HL-60 (cell line): ENCODE measurements at regions not wholly inside any gene's neighbourhood (a gene's known extent, or its start where the extent isn't known, plus 50 kb on each side); places are given as distances from the start of the nearest gene placed in this dataset.

Experiments used
- DNase-seq, 2 experiments: peaks; one replicate each; pipeline ENCODE4 v3.0.0-alpha.2; 2010 to 2020; ENCODE audit warnings: low read depth in 1 of 2, low spot score in 1 of 2
- H3K27ac ChIP-seq: fragments of 250-450 bp; sonication (Bioruptor Pico); replicated peaks from 2 replicates; pipeline ENCODE4 v1.5.1; 2020; ENCODE audit warnings: mild to moderate bottlenecking, moderate library complexity
- H3K27me3 ChIP-seq: fragments of 250-450 bp; sonication (Bioruptor Pico); 2 replicates; pipeline ENCODE4 v1.5.1; 2021; ENCODE audit warnings: mild to moderate bottlenecking, moderate library complexity; ENCODE audit not compliant: insufficient read depth, poor library complexity, severe bottlenecking
- H3K4me3 ChIP-seq: replicated peaks from 2 replicates; pipeline ENCODE4 v1.5.1; 2011; ENCODE audit warnings: mild to moderate bottlenecking, control low read depth, low read length; ENCODE audit not compliant: insufficient read depth
- CTCF ChIP-seq: IDR thresholded peaks from one replicate; pipeline ENCODE4 v1.5.1; 2011; ENCODE audit warnings: low read length, control low read depth, inconsistent platforms; ENCODE audit not compliant: insufficient read depth
- GABPA ChIP-seq: IDR thresholded peaks from 2 replicates; pipeline ENCODE4 v1.6.1; 2012; ENCODE audit warnings: low read depth
- POLR2AphosphoS5 ChIP-seq: IDR thresholded peaks from 2 replicates; pipeline ENCODE4 v1.6.1; 2012; ENCODE audit warnings: low read depth
- REST ChIP-seq: IDR thresholded peaks from 2 replicates; pipeline ENCODE4 v1.6.1; 2012; ENCODE audit warnings: low read depth; ENCODE audit not compliant: insufficient replicate concordance
- SPI1 ChIP-seq: IDR thresholded peaks from 2 replicates; pipeline ENCODE4 v1.6.1; 2012; ENCODE audit warnings: low read depth, mild to moderate bottlenecking, borderline replicate concordance

- DNase-seq, result no peak
These were observed 99.7 kb downstream of the GMNC start for GRCh38 chr3:190762801-190763200.

GRCh38 chr3:190747571-190747970 is 114.9 kb downstream of the GMNC start:
- no peaks in the 10 kb centered on the region for H3K27me3 ChIP-seq
- TF ChIP-seq GABPA (no peak), CTCF (no peak), REST (no peak), POLR2AphosphoS5 (no peak), SPI1 (no peak)
- H3K27ac ChIP-seq, result no peak overlapping the region
- H3K4me3 ChIP-seq, result no peak overlapping the region
- DNase-seq, result no peak

More at GRCh38 chr3:190762801-190763200, 99.7 kb downstream of the GMNC start:
- TF ChIP-seq GABPA (no peak), POLR2AphosphoS5 (no peak), SPI1 (no peak), REST (no peak), CTCF (no peak)
- H3K4me3 ChIP-seq, result no peak overlapping the region
- no peak overlapping the region for H3K27ac ChIP-seq
- H3K27me3 ChIP-seq, result no peaks in the 10 kb centered on the region

GRCh38 chr3:190746986-190747385 is 115.5 kb downstream of the GMNC start:
- Histone ChIP-seq H3K4me3 (no peak overlapping the region), H3K27ac (no peak overlapping the region), H3K27me3 (no peaks in the 10 kb centered on the region)
- TF ChIP-seq REST (no peak), CTCF (no peak), GABPA (no peak), SPI1 (no peak), POLR2AphosphoS5 (no peak)
- no peak for DNase-seq
